Astrocyte of the spinal cord (primary cell): ENCODE measurements at regions not wholly inside any gene's neighbourhood (a gene's known extent, or its start where the extent isn't known, plus 50 kb on each side); places are given as distances from the start of the nearest gene placed in this dataset.
A peak's percentile ranks its signal among the peaks of the same experiment; 100 is the strongest.
"Not testable (repeated sequence)": the region's sequence is repeated elsewhere in the genome, so short reads cannot be mapped to it uniquely, and the experiment has no call there.

ENCODE experiments used
- DNase-seq: peaks from one replicate; pipeline ENCODE4 v3.0.0; 2011; ENCODE audit warnings: low read depth, low spot score
- H3K4me3 ChIP-seq: 2 replicates; pipeline ENCODE4 v1.5.1; 2011; ENCODE audit warnings: low read depth, mild to moderate bottlenecking, low read length, moderate library complexity
- CTCF ChIP-seq: IDR thresholded peaks from 2 replicates; pipeline ENCODE4 v1.5.1; 2012; ENCODE audit warnings: low read depth, mild to moderate bottlenecking, low read length, inconsistent platforms
- in situ Hi-C: cut with HindIII; loops from 2 replicates; pipeline ENCODE4 v1.10.0; 2017; ENCODE audit warnings: low sequenced_read_pairs

- peak; percentile 76 for DNase-seq
- in situ Hi-C loops, result no loop called here
- no peak for TF ChIP-seq CTCF
- no peak overlapping the region for H3K4me3 ChIP-seq
Measured at GRCh38 chr5:30502277-30502676, 691.2 kb upstream of the CDH6 start.

- no peak overlapping the region for H3K4me3 ChIP-seq
- no peak for TF ChIP-seq CTCF
- in situ Hi-C loops, result no loop called here
- DNase-seq, result no peak
Measured at GRCh38 chr5:30501065-30501464, 692.4 kb upstream of the CDH6 start.

DNA sequence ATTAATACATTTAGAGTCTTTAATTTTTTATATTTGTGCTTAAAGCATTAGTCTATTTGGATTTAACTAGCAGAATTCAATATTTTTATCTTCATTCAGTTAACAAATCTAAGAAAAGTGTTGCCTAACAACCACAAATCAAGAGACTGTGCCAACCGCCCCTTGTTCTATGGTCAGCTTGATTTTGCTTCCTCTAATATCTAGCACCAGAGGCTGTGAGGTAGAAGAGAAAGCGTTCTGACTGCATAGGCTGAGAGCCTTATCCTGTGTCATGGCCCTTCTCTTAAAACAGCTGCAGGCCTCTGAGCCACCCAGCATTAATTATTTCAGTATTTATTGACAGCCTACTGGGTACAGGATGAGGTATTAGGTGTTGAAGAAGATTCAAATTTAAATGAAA lies 693.0 kb upstream of the CDH6 start:
- no peak overlapping the region for H3K4me3 ChIP-seq
- in situ Hi-C loops, result no loop called here
- TF ChIP-seq CTCF, result no peak
- no peak for DNase-seq

DNA sequence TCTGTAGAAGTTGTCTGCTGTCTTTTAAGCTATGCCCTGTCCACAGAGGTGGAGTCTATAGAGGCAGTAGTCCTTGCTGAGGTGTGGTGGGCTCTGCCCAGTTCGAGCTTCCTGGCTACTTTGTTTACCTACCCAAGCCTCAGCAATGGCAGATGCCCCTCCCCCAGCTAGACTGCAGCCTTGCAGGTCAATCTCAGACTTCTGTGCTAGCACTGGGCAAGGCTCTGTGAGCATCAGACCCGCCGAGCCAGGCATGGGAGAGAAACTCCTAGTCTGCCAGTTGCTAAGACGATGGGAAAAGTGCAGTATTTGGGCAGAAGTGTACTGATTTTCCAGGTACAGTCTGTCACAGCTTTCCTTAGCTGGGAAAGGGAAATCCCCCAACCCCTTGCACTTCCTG lies 694.1 kb upstream of the CDH6 start:
- no peak for DNase-seq
- in situ Hi-C loops, result no loop called here
- no peak for TF ChIP-seq CTCF
- no peak overlapping the region for H3K4me3 ChIP-seq

DNA sequence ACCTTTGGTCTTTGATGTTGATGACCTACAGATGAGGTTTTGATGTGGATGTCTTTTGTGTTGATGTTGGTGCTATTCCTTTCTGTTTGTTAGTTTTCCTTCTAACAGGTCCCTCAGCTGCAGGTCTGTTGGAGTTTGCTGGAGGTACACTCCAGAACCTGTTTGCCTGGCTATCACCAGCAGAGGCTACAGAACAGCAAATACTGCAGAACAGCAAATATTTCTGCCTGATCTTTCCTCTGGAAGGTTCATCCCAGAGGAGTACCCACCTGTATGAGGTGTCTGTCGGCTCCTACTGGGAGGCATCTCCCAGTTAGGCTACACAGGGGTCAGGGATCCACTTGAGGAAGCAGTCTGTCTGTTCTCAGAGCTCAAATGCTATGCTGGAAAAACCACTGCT lies 694.5 kb upstream of the CDH6 start:
- no peak for DNase-seq
- no peak overlapping the region for H3K4me3 ChIP-seq
- no peak for TF ChIP-seq CTCF
- in situ Hi-C loops, result no loop called here

GRCh38 chr5:30498509-30498908 lies 695.0 kb upstream of the CDH6 start:
- in situ Hi-C loops, H3K4me3 ChIP-seq, DNase-seq: not testable (repeated sequence)

DNA sequence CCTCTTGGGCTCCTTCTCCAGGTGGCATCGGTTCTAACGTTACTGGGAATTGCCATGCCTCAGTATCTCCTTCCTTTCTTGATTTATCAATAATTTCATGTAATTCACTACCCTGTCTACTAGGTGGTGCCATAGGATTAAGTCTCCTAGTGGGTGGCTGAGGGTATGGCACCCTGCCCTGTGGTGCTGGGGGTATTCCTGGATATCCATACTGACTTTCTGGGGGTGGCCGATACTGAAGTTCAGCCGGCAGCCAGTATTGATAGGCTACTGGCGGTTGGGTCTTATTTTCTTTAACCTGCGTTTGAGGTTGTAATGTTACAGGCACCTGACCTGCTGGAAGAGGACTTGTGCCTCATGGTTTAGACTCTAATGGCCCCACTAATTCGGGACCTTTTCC lies 699.4 kb upstream of the CDH6 start:
- H3K4me3 ChIP-seq, DNase-seq, in situ Hi-C loops: not testable (repeated sequence)

DNA sequence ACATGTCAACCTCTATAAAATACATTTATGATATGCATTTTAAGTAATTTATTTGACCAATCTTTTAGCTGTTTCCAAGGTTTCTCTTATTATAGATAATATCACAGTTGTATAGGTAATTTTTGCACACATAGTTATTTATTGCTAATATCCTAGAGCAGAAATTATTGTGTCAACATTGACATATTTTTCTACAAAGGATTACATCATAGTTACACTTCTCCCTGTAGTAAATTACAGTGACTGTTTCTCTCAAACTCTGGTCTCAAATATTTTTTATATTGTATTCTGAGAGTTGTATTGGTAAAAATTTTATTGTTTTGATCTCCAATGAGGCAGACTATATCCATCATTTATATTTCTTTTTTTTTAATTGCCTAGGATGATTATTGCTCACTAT lies 714.4 kb upstream of the CDH6 start:
- no peak overlapping the region for H3K4me3 ChIP-seq
- in situ Hi-C loops, result no loop called here
- no peak for TF ChIP-seq CTCF
- no peak for DNase-seq
